Stimulated activated CD8-positive, alpha-beta memory T cell treated with anti-CD3 and anti-CD28 coated beads, Interleukin-15, amount 100 ng/mL, for 24 hours (primary cell): ENCODE measurements at regions not wholly inside any gene's neighbourhood (a gene's known extent, or its start where the extent isn't known, plus 50 kb on each side); places are given as distances from the start of the nearest gene placed in this dataset.

Experiments used
- DNase-seq: peaks from one replicate; pipeline ENCODE4 v3.0.0-alpha.2; 2020; ENCODE audit warnings: low read depth

DNA sequence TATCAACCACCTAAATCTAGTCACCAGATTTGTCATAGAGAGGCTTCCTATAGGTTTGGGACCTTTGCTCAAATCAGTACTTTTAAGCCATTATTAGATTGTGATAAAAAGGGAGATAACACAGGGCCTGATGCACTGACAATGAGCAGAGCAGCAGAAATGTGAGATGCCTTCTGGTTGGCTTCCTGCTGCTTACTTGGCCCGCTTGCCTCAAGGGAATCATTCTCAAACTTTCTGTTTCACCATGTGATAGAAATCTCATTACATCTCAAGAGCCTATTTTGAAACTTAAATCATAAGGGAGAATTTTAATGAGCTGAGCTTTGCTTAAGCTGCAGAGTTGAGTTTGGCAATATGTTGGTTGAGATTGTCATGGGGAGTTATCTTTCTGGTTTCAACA, 606.0 kb downstream of the DHX35 start:
- DNase-seq, result no peak

GRCh38 chr20:39563349-39563748, 601.2 kb downstream of the DHX35 start:
- no peak for DNase-seq

- no peak for DNase-seq
Measured at GRCh38 chr20:39554341-39554740, 592.2 kb downstream of the DHX35 start.

DNA sequence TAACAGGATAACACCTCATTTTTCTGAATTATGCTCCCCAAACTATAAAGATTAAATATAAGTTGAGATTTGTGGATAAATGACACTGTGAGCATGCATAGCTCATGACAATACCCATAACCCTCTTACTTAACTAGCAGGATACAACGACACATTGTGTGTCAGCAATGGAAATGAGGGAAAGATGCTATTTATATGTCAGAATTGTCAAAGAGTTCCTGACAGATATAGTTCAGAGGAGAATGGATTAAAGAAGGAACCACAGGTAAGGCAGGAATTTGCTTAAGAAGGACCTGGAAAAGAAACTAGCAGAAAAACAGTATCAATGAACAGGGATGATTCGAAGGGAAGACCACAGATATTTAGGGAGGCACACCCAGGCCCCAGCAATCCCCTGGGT, 591.0 kb downstream of the DHX35 start:
- no peak for DNase-seq

DNA sequence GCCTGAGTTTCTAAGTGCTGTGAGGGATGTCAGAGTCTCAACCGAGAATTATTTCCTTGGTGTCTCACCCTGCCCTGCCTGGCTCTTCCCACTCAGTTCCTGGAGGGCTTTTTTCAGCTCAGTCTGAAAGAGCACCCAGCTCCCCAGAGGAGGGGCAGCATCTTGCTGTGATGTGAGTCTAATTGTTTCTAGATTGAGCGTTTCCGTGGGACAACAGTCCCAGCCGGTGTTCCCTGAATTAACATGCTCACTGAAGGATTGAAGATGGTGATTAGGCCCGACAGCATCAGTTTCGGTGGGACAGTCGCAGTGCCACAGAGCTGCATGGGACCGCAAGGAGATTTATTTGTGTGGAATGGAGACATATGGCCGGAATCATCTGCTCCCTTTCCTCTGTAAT, 587.6 kb downstream of the DHX35 start:
- no peak for DNase-seq

- DNase-seq, result no peak
Measured at GRCh38 chr20:39547546-39548408, 585.6 kb downstream of the DHX35 start.

DNA sequence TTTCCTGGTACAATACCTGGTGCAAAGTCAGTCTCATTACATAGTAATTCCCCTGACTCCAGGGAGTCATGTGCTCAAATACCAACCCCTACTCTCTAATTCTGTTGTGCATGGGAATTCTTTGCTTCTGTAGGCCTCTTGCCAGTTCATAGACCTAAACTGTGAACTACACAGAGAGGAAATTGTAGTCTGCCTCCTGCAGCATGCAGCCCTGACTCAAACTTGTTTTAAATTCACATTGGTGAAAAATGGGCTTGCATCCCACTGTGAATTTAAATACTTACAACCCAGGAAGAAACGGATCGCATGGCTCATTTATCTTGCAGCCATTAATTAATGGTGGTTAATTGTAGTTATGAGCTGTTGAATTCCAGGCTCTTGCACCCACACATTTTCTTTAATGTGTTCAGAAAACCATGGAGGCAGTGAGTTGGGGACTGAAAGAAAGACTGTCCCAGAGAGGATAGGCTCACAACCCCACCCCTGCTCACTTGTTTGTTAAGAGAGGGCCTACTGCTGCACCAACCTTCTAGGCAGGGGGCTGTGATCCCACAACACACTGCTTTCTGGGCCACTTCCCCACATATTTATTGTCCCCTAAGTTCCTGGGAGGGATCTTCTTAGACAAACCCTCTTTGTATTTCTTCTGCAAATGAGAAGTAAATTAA, 579.1 kb downstream of the DHX35 start:
- no peak for DNase-seq

DNA sequence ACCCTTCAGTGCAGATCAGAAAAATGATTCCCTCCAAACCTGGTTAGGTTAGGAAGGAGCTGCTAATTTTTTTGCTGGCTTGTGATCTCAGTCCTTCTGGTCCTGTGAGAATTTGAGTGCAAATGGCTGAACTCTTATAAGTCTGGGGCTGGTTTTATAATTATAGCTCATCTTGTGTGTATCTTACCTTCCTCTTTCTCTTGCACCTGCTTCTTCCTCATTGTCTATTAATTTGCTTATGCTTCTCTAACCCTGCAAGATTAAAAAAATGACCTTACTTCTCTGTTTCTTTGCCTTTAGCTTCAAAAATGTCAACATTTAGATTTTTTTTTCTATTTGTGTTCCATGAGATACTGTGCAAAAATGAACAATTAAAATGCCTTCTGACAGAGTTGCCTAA, 576.2 kb downstream of the DHX35 start:
- no peak for DNase-seq

DNA sequence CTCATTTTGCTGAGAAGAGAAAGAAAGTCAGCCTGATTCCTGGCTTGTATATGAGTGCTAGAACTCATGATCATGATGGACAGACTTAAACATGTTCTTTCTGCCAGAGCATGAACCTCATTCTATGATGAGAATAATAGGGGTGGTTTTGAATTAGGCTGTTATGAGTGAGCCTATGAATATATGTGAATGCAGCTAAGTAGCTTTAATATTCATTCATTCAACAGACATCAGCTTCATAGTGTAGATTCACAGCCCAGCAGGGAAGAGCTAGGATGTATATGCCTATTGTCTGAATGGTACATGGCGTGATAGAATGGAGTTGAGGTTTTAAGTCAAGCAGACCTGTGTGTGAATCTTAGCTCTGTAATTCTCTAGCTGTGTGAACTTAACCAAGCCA, 573.2 kb downstream of the DHX35 start:
- no peak for DNase-seq

DNA sequence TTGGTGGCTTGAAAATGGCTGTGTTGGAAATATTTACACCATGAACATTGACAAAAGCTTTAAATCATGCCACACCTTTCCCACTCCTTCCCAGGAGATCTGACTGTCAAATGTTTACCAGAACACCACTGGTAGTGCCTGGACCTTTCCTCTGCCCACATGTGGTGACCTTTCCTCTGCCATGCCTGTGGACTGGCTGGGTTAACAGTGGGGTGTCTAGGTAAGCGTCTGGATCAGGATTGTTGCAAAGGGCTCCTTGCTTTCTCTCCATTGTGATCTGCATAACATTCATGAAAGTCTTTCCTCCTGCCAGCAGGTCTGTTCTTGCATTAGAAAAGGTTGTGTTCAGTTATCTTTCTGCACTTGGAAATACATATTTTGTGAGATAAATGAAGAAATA, 572.7 kb downstream of the DHX35 start:
- DNase-seq, result no peak

GRCh38 chr20:39533858-39534257, 571.7 kb downstream of the DHX35 start:
- no peak for DNase-seq

DNA sequence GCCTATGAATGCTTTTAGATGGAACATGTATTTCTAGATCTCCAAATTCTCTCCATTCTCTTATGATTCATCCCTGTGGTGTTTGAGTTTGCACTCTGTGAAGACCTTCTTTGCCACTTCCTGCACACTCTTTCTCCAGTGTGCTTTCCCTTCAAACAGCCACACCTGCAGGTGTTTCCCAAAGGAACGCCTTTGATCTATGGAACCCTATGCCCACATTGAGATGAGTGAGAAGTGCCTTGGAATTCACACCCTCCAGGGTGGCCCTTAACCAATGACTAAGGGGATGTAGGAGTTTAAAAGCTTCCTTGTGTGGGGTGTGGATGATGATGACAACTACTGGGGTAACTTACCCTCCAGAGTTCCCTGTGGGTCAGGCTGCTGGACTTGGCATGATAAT, 570.1 kb downstream of the DHX35 start:
- DNase-seq, result no peak

DNA sequence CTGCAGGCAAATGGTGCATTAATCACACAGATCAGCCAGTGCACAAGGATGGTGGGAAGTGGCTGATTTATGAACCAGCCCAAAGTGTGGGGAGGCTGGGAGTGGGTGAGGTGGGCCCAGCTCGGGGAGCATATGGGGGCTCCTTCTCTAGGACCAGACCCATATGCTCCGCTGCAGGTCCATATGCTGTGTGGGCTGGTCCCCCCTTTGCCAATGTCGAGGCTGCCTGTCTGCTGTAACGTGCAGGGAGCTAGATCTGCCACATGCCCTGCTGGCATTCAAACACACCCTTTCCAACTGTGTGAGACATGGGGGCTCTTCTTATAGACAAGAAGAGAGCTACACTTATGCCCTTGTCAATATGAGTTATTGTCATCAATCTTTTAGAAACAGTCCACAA, 566.3 kb downstream of the DHX35 start:
- no peak for DNase-seq

GRCh38 chr20:39524371-39524911, 562.3 kb downstream of the DHX35 start:
- no peak for DNase-seq

GRCh38 chr20:39523405-39523804, 561.3 kb downstream of the DHX35 start:
- no peak for DNase-seq

GRCh38 chr20:39518654-39519053, 556.5 kb downstream of the DHX35 start:
- no peak for DNase-seq

DNA sequence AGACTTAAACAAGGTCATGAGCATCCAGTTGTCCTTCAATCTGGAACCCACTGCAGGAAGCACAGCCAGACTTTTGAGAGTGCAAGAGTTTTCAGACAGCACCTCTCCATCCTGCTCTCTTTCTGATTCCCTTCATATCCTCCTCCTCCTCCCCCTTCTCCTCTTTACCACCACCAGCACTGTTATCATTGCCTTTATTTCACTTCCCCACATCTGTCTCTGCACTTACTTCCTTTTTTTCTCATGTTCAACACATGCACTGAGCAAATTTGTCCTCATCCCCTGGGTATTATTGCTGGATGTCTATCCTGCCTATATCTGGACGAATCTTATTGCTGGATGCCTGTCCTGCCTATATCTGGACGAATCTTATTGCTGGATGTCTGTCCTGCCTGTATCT, 554.8 kb downstream of the DHX35 start:
- no peak for DNase-seq

DNA sequence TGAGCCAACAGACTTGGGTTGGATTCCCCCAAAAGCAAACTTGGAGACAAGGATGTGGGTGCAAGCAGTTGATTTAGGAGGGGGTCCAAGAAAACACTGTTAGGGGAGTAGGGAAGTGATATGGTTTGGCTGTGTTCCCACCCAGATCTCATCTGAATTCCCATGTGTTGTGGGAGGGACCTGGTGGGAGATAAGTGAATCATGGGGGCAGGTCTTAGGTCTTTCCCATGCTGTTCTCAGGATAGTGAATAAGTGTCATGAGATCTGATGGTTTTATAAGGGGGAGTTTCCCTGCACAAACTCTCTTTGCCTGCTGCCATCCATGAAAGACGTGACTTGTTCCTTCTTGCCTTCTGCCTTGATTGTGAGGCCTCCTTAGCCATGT, 542.6 kb downstream of the DHX35 start:
- no peak for DNase-seq

GRCh38 chr20:39503902-39504709, 542.0 kb downstream of the DHX35 start:
- no peak for DNase-seq

GRCh38 chr20:39492223-39492797, 530.2 kb downstream of the DHX35 start:
- no peak for DNase-seq

- no peak for DNase-seq
Measured at GRCh38 chr20:39491711-39492110, 529.6 kb downstream of the DHX35 start.

- no peak for DNase-seq
Measured at GRCh38 chr20:39489986-39490560, 527.9 kb downstream of the DHX35 start.
